Activated CD4-positive, alpha-beta memory T cell treated with anti-CD3 and anti-CD28 coated beads, Interleukin-2, amount 10 ng/mL, durations not matched to agents 7 days and 5 days (primary cell): ENCODE measurements at regions not wholly inside any gene's neighbourhood (a gene's known extent, or its start where the extent isn't known, plus 50 kb on each side); places are given as distances from the start of the nearest gene placed in this dataset.
"Not testable (repeated sequence)": the region's sequence is repeated elsewhere in the genome, so short reads cannot be mapped to it uniquely, and the experiment has no call there.

Experiments
- CTCF ChIA-PET: fragments of 350-600 bp; sonication (Branson Sonifier 250); formaldehyde crosslinking; loops from one replicate; lab custom pipeline; 2021; ENCODE audit warnings: antibody characterized with exemption, inconsistent platforms; lab: Charles Lee
- POLR2A ChIA-PET: fragments of 350-600 bp; sonication (Branson Sonifier 250); formaldehyde crosslinking; loops from one replicate; lab custom pipeline; 2021; ENCODE audit warnings: antibody characterized with exemption; lab: Charles Lee
- DNase-seq: peaks from one replicate; pipeline ENCODE4 v3.0.0-alpha.2; 2020
- H3K27ac Mint-ChIP-seq: one replicate; pipeline ENCODE4 v1.8.0; 2021; ENCODE audit warnings: mild to moderate bottlenecking, mixed read lengths
- H3K27me3 Mint-ChIP-seq: one replicate; pipeline ENCODE4 v1.8.0; 2021; ENCODE audit warnings: mixed read lengths
- H3K36me3 Mint-ChIP-seq: one replicate; pipeline ENCODE4 v1.8.0; 2021; ENCODE audit warnings: low read depth, mixed read lengths
- H3K4me1 Mint-ChIP-seq: one replicate; pipeline ENCODE4 v1.8.0; 2021; ENCODE audit warnings: mixed read lengths
- H3K4me3 Mint-ChIP-seq: one replicate; pipeline ENCODE4 v1.8.0; 2021; ENCODE audit warnings: mild to moderate bottlenecking, mixed read lengths
- H3K9me3 Mint-ChIP-seq: one replicate; pipeline ENCODE4 v1.8.0; 2021; ENCODE audit warnings: mixed read lengths

- ChIA-PET CTCF (no interaction called here), POLR2A (no interaction called here)
- Mint-ChIP-seq H3K27ac (no peak overlapping the region), H3K9me3 (no peaks in the 10 kb centered on the region), H3K4me1 (no peaks in the 10 kb centered on the region), H3K36me3 (no peaks in the 10 kb centered on the region), H3K4me3 (no peak overlapping the region), H3K27me3 (peaks cover 32% of the 10 kb centered on the region)
- no peak for DNase-seq
Measured at GRCh38 chr12:94849411-94849976, 154.0 kb downstream of the NDUFA12 start.

- no peak overlapping the region for H3K4me3 Mint-ChIP-seq
- H3K36me3 Mint-ChIP-seq, result no peaks in the 10 kb centered on the region
- no peaks in the 10 kb centered on the region for H3K4me1 Mint-ChIP-seq
- POLR2A ChIA-PET, result no interaction called here
- no peaks in the 10 kb centered on the region for H3K9me3 Mint-ChIP-seq
- CTCF ChIA-PET, result no interaction called here
- DNase-seq, result no peak
- peaks cover 36% of the 10 kb centered on the region for H3K27me3 Mint-ChIP-seq
- H3K27ac Mint-ChIP-seq, result no peak overlapping the region
Measured at GRCh38 chr12:94848966-94849365, 154.5 kb downstream of the NDUFA12 start.

- ChIA-PET CTCF (no interaction called here), POLR2A (no interaction called here)
- H3K9me3 Mint-ChIP-seq, result no peaks in the 10 kb centered on the region
- no peak overlapping the region for H3K4me3 Mint-ChIP-seq
- H3K4me1 Mint-ChIP-seq, result no peaks in the 10 kb centered on the region
- DNase-seq, result no peak
- H3K27me3 Mint-ChIP-seq, result peaks cover 28% of the 10 kb centered on the region
- no peaks in the 10 kb centered on the region for H3K36me3 Mint-ChIP-seq
- no peak overlapping the region for H3K27ac Mint-ChIP-seq
Measured at GRCh38 chr12:94845110-94845509, 158.4 kb downstream of the NDUFA12 start.

GRCh38 chr12:94844452-94844851, 159.0 kb downstream of the NDUFA12 start:
- no peak for DNase-seq
- no peaks in the 10 kb centered on the region for H3K36me3 Mint-ChIP-seq
- H3K4me3 Mint-ChIP-seq, result no peak overlapping the region
- H3K4me1 Mint-ChIP-seq, result no peaks in the 10 kb centered on the region
- no peaks in the 10 kb centered on the region for H3K9me3 Mint-ChIP-seq
- ChIA-PET POLR2A (no interaction called here), CTCF (no interaction called here)
- peaks cover 28% of the 10 kb centered on the region for H3K27me3 Mint-ChIP-seq
- no peak overlapping the region for H3K27ac Mint-ChIP-seq

- H3K9me3 Mint-ChIP-seq, result no peaks in the 10 kb centered on the region
- no peak for DNase-seq
- ChIA-PET CTCF (interaction anchor here (0.8 kb wide), 1 partner anchor 11 kb away, joined by 3 read pairs; no protein-coding TSS in a partner anchor), POLR2A (no interaction called here)
- H3K36me3 Mint-ChIP-seq, result no peaks in the 10 kb centered on the region
- H3K4me3 Mint-ChIP-seq, result no peak overlapping the region
- H3K27ac Mint-ChIP-seq, result no peak overlapping the region
- no peaks in the 10 kb centered on the region for H3K4me1 Mint-ChIP-seq
- peaks cover 22% of the 10 kb centered on the region for H3K27me3 Mint-ChIP-seq
Measured at GRCh38 chr12:94841904-94842610, 161.4 kb downstream of the NDUFA12 start.

GRCh38 chr12:94841177-94841576, 162.3 kb downstream of the NDUFA12 start:
- H3K36me3 Mint-ChIP-seq, result no peaks in the 10 kb centered on the region
- no peaks in the 10 kb centered on the region for H3K9me3 Mint-ChIP-seq
- ChIA-PET POLR2A (no interaction called here), CTCF (no interaction called here)
- H3K4me3 Mint-ChIP-seq, result no peak overlapping the region
- no peaks in the 10 kb centered on the region for H3K4me1 Mint-ChIP-seq
- H3K27ac Mint-ChIP-seq, result no peak overlapping the region
- DNase-seq, result no peak
- peaks cover 19% of the 10 kb centered on the region for H3K27me3 Mint-ChIP-seq

- Mint-ChIP-seq H3K27me3 (peaks cover 10% of the 10 kb centered on the region), H3K36me3 (no peaks in the 10 kb centered on the region)
- POLR2A ChIA-PET, result no interaction called here
Measured at GRCh38 chr12:94839347-94839746, 164.2 kb downstream of the NDUFA12 start.

GRCh38 chr12:94836952-94837670, 166.4 kb downstream of the NDUFA12 start:
- POLR2A ChIA-PET, H3K4me3 Mint-ChIP-seq, H3K36me3 Mint-ChIP-seq, CTCF ChIA-PET, DNase-seq, H3K9me3 Mint-ChIP-seq, H3K27ac Mint-ChIP-seq, H3K27me3 Mint-ChIP-seq, H3K4me1 Mint-ChIP-seq: not testable (repeated sequence)

More at GRCh38 chr12:94839347-94839746, 164.2 kb downstream of the NDUFA12 start:
- no peak for DNase-seq
- Mint-ChIP-seq H3K9me3 (no peaks in the 10 kb centered on the region), H3K4me1 (no peaks in the 10 kb centered on the region), H3K27ac (no peak overlapping the region), H3K4me3 (no peak overlapping the region)
- CTCF ChIA-PET, result no interaction called here

GRCh38 chr12:94834036-94834625, 169.4 kb downstream of the NDUFA12 start:
- no peaks in the 10 kb centered on the region for H3K9me3 Mint-ChIP-seq
- no peak overlapping the region for H3K4me3 Mint-ChIP-seq
- H3K27me3 Mint-ChIP-seq, result no peaks in the 10 kb centered on the region
- CTCF ChIA-PET, result no interaction called here
- peaks cover 19% of the 10 kb centered on the region for H3K4me1 Mint-ChIP-seq
- no peak overlapping the region for H3K27ac Mint-ChIP-seq
- no peaks in the 10 kb centered on the region for H3K36me3 Mint-ChIP-seq
- POLR2A ChIA-PET, result no interaction called here
- DNase-seq, result no peak

- Mint-ChIP-seq H3K4me3 (no peak overlapping the region), H3K27me3 (no peaks in the 10 kb centered on the region), H3K27ac (no peak overlapping the region), H3K9me3 (no peaks in the 10 kb centered on the region), H3K36me3 (no peaks in the 10 kb centered on the region), H3K4me1 (peaks cover 19% of the 10 kb centered on the region)
- CTCF ChIA-PET, result no interaction called here
- no peak for DNase-seq
- POLR2A ChIA-PET, result no interaction called here
Measured at GRCh38 chr12:94832780-94833681, 170.5 kb downstream of the NDUFA12 start.

GRCh38 chr12:94832105-94832504, 171.4 kb downstream of the NDUFA12 start:
- no peaks in the 10 kb centered on the region for H3K27me3 Mint-ChIP-seq
- ChIA-PET POLR2A (no interaction called here), CTCF (no interaction called here)
- H3K4me3 Mint-ChIP-seq, result no peak overlapping the region
- no peak overlapping the region for H3K27ac Mint-ChIP-seq
- DNase-seq, result no peak
- no peaks in the 10 kb centered on the region for H3K9me3 Mint-ChIP-seq
- peaks cover 19% of the 10 kb centered on the region for H3K4me1 Mint-ChIP-seq
- H3K36me3 Mint-ChIP-seq, result no peaks in the 10 kb centered on the region

- ChIA-PET POLR2A (no interaction called here), CTCF (no interaction called here)
- no peaks in the 10 kb centered on the region for H3K27me3 Mint-ChIP-seq
Measured at GRCh38 chr12:94831081-94831751, 172.3 kb downstream of the NDUFA12 start.

More at GRCh38 chr12:94831081-94831751, 172.3 kb downstream of the NDUFA12 start:
- no peak overlapping the region for H3K4me3 Mint-ChIP-seq
- no peak for DNase-seq
- H3K4me1 Mint-ChIP-seq, result peaks cover 19% of the 10 kb centered on the region
- no peak overlapping the region for H3K27ac Mint-ChIP-seq
- no peaks in the 10 kb centered on the region for H3K36me3 Mint-ChIP-seq
- H3K9me3 Mint-ChIP-seq, result no peaks in the 10 kb centered on the region
